GM18868 (cell line): ENCODE measurements at regions not wholly inside any gene's neighbourhood (a gene's known extent, or its start where the extent isn't known, plus 50 kb on each side); places are given as distances from the start of the nearest gene placed in this dataset.
A peak's percentile ranks its signal among the peaks of the same experiment; 100 is the strongest.

Experiments used
- ATAC-seq: cut with Tn5 transposase; IDR thresholded peaks from one replicate; pipeline ENCODE4 v1.9.1; 2021; ENCODE audit warnings: mild to moderate bottlenecking, moderate library complexity; ENCODE audit not compliant: unreplicated experiment

GRCh38 chr2:193348055-193348454 lies 1153.3 kb upstream of the TMEFF2 start:
- ATAC-seq: no peak

- no peak for ATAC-seq
These were observed 1142.0 kb upstream of the TMEFF2 start for GRCh38 chr2:193336781-193337180.

GRCh38 chr2:193334401-193334800 lies 1139.7 kb upstream of the TMEFF2 start:
- no peak for ATAC-seq

GRCh38 chr2:193333539-193333938 lies 1138.8 kb upstream of the TMEFF2 start:
- no peak for ATAC-seq

DNA sequence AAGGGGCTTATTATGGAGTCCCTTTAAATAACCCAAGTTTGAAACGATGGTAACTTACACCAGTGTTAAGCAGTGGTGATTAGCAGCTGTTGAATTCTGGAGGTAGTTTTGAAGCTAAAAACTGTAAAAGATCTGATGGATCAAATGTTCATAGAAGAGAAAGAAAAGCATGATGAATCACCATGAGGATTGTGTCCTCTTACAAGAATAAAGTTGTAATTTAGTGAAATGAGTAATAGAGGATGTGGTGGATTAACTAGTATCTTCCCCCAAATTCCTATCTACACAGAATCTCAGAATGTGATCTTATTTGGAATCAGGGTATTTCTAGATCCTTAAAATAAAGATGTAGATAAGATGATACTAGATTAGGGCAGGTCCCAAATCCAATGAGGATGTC lies 1138.2 kb upstream of the TMEFF2 start:
- no peak for ATAC-seq

DNA sequence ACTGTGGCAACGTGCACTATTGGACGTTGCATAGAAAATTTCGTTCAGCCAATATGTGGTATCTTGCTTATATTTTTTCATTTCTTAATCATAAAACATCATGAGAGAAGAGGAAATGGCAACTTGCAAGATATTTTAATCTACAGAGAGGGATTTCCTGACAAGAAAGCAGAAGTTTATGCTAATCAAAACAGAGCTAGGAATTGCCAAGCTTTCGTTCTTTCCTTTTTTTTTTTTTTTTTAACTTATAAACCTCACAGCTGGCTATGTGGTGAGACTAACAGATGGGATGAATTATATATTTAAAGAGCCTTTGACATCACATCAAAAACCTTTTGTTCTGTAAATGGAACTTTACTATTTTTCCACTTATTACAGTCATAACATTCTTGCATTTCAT lies 1136.9 kb upstream of the TMEFF2 start:
- no peak for ATAC-seq

GRCh38 chr2:193326296-193326695 lies 1131.6 kb upstream of the TMEFF2 start:
- ATAC-seq: no peak

DNA sequence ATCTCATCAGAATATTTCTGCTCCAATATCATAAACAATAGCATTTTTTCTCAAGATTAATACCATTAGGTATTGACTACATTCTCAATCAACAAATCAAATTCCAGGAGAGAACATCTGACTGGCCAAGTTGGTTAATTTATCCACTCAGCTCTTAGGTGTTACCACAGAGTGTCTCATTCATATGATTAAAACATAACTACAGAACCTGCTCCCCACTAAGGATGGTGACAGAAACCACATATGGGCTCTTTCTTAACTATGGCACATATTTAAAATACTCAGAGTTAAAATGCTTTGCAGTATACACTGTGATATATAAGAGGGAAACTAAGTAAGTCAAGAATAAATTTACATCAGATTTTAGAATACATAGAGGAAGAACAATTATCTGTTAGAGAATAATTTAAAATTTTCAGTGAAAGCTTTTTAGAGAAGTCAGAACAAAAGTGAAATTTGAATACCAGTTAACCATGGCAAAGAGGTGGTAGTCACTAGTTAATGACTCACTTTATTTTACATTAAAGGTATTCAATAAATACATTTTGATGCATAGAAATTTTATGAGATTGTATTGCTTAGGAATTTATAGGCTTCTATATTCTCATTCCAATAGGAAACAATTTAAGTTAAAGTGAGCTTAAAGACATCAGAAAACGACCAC lies 1120.8 kb upstream of the TMEFF2 start:
- ATAC-seq: no peak

DNA sequence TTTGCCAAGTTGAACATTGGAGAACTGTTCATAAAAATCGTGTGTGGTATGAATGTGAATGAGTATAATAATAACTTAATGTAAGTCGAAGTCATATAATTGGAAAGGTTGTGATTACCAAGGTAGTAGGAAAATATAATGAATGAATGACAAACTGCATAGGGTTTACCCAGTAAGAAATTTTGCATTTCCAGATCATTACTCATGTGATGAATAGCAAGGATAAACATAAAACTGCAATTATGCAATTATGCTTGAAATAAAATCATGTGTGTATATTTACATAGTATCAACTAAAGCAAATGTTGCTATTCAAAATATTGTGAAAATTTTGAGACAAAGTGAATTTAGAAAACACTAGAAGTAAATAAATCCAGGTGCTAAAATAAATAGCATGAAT lies 1108.7 kb upstream of the TMEFF2 start:
- no peak for ATAC-seq

DNA sequence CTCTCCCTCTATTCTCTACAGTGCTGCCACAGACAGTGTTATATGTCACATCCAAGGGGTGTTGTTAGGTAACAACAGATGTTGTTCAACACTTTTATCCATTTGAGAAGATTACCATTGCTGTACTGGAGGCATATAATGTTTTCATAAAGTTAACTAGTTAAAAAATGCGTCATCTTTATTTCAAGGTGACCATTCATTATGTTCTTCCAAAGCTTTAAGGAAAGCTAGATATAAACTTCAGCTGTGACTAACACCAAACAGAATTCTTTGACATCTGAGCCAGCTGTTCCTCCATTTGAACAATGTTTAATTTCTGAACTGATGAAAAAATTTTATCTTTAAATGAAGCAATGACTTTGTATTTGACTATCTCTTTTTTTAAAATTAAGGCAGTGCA lies 1099.6 kb upstream of the TMEFF2 start:
- ATAC-seq: no peak

DNA sequence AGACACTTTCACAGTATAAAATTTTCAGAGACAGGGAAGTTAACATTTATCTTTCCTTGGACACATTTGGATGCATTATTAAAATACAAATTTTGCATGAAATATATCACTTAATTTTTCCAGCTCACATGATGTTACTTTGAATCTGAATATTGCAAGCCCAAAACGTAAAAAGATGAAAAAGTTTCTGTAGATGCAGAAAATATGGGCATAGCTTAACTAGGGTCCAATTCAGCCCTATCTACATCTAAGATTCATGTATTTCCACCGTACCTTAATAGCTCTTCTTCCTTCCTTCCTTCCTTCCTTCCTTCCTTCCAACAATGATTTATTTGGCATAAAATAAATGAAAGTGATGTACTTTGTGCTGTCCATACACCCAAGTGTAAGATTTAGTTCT lies 1084.6 kb upstream of the TMEFF2 start:
- ATAC-seq: no peak

DNA sequence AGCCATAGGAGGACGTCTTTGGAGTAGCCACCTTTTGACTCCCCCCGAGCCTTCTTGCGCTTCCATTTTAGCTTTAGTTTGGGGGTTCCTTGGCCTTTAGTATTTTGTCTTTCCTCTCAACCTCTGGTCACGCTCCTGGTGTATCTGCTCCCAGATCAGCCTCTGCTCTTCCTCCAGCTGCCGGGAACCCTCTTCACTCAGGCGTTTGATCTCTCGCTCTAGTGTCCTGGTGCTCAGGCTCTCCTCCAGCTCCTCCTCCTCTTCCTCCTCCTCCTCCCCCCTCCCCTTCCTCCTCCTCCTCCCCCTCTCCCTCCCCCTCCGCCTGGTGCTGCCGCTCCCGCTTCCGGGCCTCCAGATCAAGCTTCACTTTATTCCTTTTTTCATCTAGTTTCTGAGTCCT lies 1082.3 kb upstream of the TMEFF2 start:
- ATAC-seq: no peak

- no peak for ATAC-seq
These were observed 1081.8 kb upstream of the TMEFF2 start for GRCh38 chr2:193276560-193276959.

DNA sequence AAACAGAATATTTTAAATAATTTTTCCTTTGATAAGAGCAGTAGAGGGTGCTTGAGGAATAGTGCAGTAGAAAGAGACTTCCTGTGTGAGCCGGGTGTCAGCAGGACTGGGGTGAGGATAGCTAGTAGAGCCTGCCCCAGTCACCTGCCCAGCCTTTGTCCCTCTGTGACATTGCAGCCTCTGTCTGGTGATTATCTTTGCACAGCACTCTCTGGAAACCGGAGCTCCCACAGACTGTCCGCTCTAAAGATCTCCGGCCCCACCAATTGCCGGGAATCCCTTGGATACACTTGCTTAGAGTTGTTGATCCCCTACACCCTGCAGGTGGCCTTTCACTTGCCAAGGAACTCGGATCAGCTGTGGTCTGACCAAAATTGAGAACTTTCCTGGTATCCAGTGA lies 1081.3 kb upstream of the TMEFF2 start:
- no peak for ATAC-seq

GRCh38 chr2:193272011-193272410 lies 1077.3 kb upstream of the TMEFF2 start:
- ATAC-seq: no peak

- no peak for ATAC-seq
These were observed 1076.1 kb upstream of the TMEFF2 start for GRCh38 chr2:193270816-193271215.

- no peak for ATAC-seq
These were observed 1072.8 kb upstream of the TMEFF2 start for GRCh38 chr2:193267496-193268002.

DNA sequence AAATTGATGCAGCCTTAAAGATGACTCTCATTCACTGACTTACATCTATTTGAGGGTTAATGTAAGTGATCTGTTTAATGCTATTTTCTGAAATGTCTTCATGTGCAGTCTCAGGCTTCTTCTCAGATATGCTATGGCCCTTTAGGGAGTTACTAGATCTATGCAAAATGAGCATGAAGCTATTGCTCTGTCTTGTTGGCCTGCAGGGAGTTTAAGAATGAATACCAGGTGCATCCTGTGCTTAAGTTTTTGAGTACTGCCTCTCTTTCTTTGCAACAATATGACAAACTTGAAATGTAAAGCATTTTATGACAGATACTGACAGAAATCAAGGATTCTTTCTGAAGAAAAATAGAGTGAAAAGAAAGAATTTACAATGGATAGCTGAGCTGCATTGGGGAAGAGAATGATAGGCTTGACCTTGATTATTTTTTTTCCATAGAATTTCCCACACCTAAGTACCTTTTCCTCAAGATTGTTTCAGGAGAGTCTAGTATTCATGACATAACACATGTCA lies 1058.3 kb upstream of the TMEFF2 start:
- no peak for ATAC-seq

DNA sequence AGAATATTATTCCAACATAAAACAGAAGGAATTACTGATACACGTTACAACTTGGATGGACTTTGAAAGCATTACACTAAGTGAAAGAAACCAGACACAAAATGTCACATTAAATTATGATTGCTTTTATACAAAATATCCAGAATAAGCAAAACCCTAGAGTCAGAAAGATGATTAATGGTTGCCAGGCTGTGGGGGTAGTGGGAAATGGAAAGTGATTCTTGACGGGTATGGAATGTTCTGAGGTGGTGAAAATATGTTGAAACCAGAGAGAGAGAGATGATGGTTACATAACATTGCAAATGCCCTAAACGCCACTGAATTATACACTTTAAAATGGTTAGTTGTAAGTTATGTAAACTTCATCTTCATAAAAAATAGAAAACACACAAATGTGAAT lies 1057.2 kb upstream of the TMEFF2 start:
- no peak for ATAC-seq

GRCh38 chr2:193250389-193250788 lies 1055.7 kb upstream of the TMEFF2 start:
- no peak for ATAC-seq

DNA sequence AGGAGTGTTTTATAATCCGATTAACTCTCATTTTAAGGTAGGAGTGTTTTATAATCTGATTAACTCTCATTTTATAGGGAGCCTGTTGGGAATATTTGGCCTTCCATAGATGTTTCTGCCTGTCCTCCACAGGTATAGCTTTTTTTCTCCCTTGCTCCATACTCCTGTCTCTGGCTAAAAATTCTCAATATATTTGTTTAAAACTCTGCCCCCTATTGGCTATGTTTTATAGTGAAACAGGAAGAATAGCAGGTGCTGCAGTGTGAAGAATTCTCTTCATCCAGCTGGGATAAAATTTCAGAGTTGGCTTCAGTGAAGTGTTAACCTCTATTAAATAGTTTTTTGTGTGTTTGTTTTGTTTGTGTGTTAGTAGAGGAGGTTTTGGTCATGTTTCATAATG lies 1046.0 kb upstream of the TMEFF2 start:
- ATAC-seq: peak; percentile 82

DNA sequence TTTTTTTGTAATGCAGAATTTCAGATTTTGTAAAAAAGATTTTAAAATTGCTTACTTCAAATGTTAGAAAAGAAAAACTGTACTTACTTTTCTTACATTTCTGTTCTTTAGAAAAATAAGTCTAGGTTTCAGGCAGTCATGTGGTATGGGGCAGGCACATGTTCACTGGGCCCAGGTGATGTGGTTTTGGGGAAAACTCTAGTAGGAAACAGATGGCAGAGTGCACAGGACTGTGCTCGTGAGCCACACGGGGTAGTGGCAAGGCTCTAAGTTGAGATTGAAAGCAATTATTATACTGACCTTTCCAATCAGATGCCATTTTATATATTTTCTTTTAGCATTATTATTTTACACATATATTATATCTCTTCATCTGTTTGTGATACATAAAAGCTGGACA lies 1036.9 kb upstream of the TMEFF2 start:
- ATAC-seq: no peak

GRCh38 chr2:193228276-193228675 lies 1033.5 kb upstream of the TMEFF2 start:
- no peak for ATAC-seq
